HL-60 (cell line): ENCODE measurements at regions not wholly inside any gene's neighbourhood (a gene's known extent, or its start where the extent isn't known, plus 50 kb on each side); places are given as distances from the start of the nearest gene placed in this dataset.

Experiments used
- DNase-seq, 2 experiments: peaks; one replicate each; pipeline ENCODE4 v3.0.0-alpha.2; 2010 to 2020; ENCODE audit warnings: low read depth in 1 of 2, low spot score in 1 of 2
- H3K27ac ChIP-seq: fragments of 250-450 bp; sonication (Bioruptor Pico); replicated peaks from 2 replicates; pipeline ENCODE4 v1.5.1; 2020; ENCODE audit warnings: mild to moderate bottlenecking, moderate library complexity
- H3K27me3 ChIP-seq: fragments of 250-450 bp; sonication (Bioruptor Pico); 2 replicates; pipeline ENCODE4 v1.5.1; 2021; ENCODE audit warnings: mild to moderate bottlenecking, moderate library complexity; ENCODE audit not compliant: insufficient read depth, poor library complexity, severe bottlenecking
- H3K4me3 ChIP-seq: replicated peaks from 2 replicates; pipeline ENCODE4 v1.5.1; 2011; ENCODE audit warnings: mild to moderate bottlenecking, control low read depth, low read length; ENCODE audit not compliant: insufficient read depth
- CTCF ChIP-seq: IDR thresholded peaks from one replicate; pipeline ENCODE4 v1.5.1; 2011; ENCODE audit warnings: low read length, control low read depth, inconsistent platforms; ENCODE audit not compliant: insufficient read depth
- GABPA ChIP-seq: IDR thresholded peaks from 2 replicates; pipeline ENCODE4 v1.6.1; 2012; ENCODE audit warnings: low read depth
- POLR2AphosphoS5 ChIP-seq: IDR thresholded peaks from 2 replicates; pipeline ENCODE4 v1.6.1; 2012; ENCODE audit warnings: low read depth
- REST ChIP-seq: IDR thresholded peaks from 2 replicates; pipeline ENCODE4 v1.6.1; 2012; ENCODE audit warnings: low read depth; ENCODE audit not compliant: insufficient replicate concordance
- SPI1 ChIP-seq: IDR thresholded peaks from 2 replicates; pipeline ENCODE4 v1.6.1; 2012; ENCODE audit warnings: low read depth, mild to moderate bottlenecking, borderline replicate concordance

- H3K27ac ChIP-seq: no peak overlapping the region
- no peak for DNase-seq
- H3K27me3 ChIP-seq: no peaks in the 10 kb centered on the region
- H3K4me3 ChIP-seq: no peak overlapping the region
- no peak for TF ChIP-seq SPI1
- no peak for TF ChIP-seq POLR2AphosphoS5
- no peak for TF ChIP-seq GABPA
- no peak for TF ChIP-seq CTCF
- TF ChIP-seq REST: no peak
Measured at GRCh38 chr3:180135101-180135500, 98.4 kb upstream of the PEX5L start.

- Histone ChIP-seq H3K4me3 (no peak overlapping the region), H3K27ac (no peak overlapping the region), H3K27me3 (no peaks in the 10 kb centered on the region)
- DNase-seq: no peak
- TF ChIP-seq REST: no peak
- TF ChIP-seq SPI1: no peak
- TF ChIP-seq POLR2AphosphoS5: no peak
- TF ChIP-seq CTCF: no peak
- TF ChIP-seq GABPA: no peak
Measured at GRCh38 chr3:180138871-180139270, 102.1 kb upstream of the PEX5L start.

- TF ChIP-seq SPI1 (no peak), GABPA (no peak), POLR2AphosphoS5 (no peak), REST (no peak), CTCF (no peak)
- Histone ChIP-seq H3K4me3 (no peak overlapping the region), H3K27ac (no peak overlapping the region), H3K27me3 (no peaks in the 10 kb centered on the region)
- no peak for DNase-seq
Measured at GRCh38 chr3:180142041-180142440, 105.3 kb upstream of the PEX5L start.
